ENCODE measurements at regions not wholly inside any gene's neighbourhood (a gene's known extent, or its start where the extent isn't known, plus 50 kb on each side); places are given as distances from the start of the nearest gene placed in this dataset.
A peak's percentile ranks its signal among the peaks of the same experiment; 100 is the strongest.

DNA sequence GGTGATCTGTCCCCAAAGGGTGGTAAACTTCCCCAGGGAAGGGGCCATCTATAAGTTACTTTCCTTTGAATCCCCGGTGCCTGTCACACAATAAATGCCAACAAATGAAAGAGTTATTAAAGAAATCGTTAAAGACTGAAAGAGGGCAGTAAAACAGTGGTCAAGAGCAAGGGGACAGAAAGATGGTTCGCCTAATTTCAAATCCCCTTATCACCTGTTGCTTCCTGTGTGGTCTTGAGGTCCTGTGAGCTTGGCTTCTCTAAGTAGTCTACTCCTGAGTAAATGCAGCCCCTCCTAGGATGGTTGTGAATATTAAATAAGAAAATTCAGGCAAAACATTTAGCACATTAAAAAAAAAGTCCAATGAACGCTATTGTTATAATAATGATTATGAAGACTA, 225.7 kb upstream of the ADAMTS9 start:
- no peaks in the 10 kb centered on the region for H3K4me1 Mint-ChIP-seq
- H3K36me3 ChIP-seq (ENCODE audit: insufficient read depth, low read length), result no peaks in the 10 kb centered on the region
- no peaks in the 10 kb centered on the region for H3K9me3 ChIP-seq (ENCODE audit: control insufficient read depth in 1 of 2, low read length in 2 of 2)
- H3K27me3 Mint-ChIP-seq, result no peaks in the 10 kb centered on the region
- H3K36me3 Mint-ChIP-seq, result no peaks in the 10 kb centered on the region
- H3K27ac Mint-ChIP-seq, result no peak overlapping the region
- no peak for DNase-seq
- no peaks in the 10 kb centered on the region for H3K27me3 ChIP-seq (ENCODE audit: insufficient read depth, low read length)
- H3K4me1 ChIP-seq (ENCODE audit: insufficient read depth, low read length), result no peaks in the 10 kb centered on the region
- peaks cover 2 to 9% (median 5%) of the 10 kb centered on the region in 8 donors for H3K9me3 Mint-ChIP-seq
- ChIA-PET POLR2A (ENCODE audit: partially characterized antibody) (no interaction called here), CTCF (ENCODE audit: partially characterized antibody) (no interaction called here)
- no peak overlapping the region for H3K4me3 Mint-ChIP-seq
- H3K4me3 ChIP-seq (ENCODE audit: low read length in 2 of 2), result no peak overlapping the region
- H3K27ac ChIP-seq (ENCODE audit: low read depth, low read length), result no peak overlapping the region
- intact Hi-C loops (cut with micrococcal nuclease), result no loop called here

DNA sequence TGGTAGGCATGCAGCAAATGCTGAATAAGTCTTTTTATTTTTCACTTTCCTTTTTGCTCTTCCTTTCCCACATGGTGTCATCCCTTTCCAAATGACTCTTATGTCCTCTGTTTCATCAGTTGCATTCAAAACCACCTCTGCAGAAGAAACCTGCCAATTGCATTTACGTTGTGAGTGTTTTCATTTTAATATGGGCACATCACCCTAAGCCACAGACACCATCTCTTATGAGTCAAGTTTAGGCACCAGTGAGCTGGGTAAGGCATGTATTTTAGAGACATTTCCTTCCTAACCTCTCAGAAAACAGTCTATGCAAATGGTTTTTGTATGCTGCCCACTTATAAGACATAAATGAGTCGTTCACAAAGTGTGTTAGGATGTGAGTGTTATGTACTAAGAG, 223.3 kb upstream of the ADAMTS9 start:
- no peaks in the 10 kb centered on the region for H3K4me1 ChIP-seq (ENCODE audit: insufficient read depth, low read length)
- H3K4me3 ChIP-seq (ENCODE audit: low read length in 2 of 2), result no peak overlapping the region
- CTCF ChIA-PET (ENCODE audit: partially characterized antibody), result no interaction called here
- H3K27ac ChIP-seq (ENCODE audit: low read depth, low read length), result no peak overlapping the region
- DNase-seq, result no peak
- no peaks in the 10 kb centered on the region for H3K27me3 ChIP-seq (ENCODE audit: insufficient read depth, low read length)
- no peaks in the 10 kb centered on the region for H3K9me3 ChIP-seq (ENCODE audit: control insufficient read depth in 1 of 2, low read length in 2 of 2)
- H3K36me3 ChIP-seq (ENCODE audit: insufficient read depth, low read length), result no peaks in the 10 kb centered on the region
- Mint-ChIP-seq H3K9me3 (peaks cover 2 to 16% (median 7%) of the 10 kb centered on the region in 8 donors), H3K36me3 (no peaks in the 10 kb centered on the region), H3K27ac (no peak overlapping the region), H3K27me3 (no peaks in the 10 kb centered on the region), H3K4me3 (no peak overlapping the region), H3K4me1 (no peaks in the 10 kb centered on the region)
- intact Hi-C loops (cut with micrococcal nuclease), result no loop called here
- POLR2A ChIA-PET (ENCODE audit: partially characterized antibody), result no interaction called here

DNA sequence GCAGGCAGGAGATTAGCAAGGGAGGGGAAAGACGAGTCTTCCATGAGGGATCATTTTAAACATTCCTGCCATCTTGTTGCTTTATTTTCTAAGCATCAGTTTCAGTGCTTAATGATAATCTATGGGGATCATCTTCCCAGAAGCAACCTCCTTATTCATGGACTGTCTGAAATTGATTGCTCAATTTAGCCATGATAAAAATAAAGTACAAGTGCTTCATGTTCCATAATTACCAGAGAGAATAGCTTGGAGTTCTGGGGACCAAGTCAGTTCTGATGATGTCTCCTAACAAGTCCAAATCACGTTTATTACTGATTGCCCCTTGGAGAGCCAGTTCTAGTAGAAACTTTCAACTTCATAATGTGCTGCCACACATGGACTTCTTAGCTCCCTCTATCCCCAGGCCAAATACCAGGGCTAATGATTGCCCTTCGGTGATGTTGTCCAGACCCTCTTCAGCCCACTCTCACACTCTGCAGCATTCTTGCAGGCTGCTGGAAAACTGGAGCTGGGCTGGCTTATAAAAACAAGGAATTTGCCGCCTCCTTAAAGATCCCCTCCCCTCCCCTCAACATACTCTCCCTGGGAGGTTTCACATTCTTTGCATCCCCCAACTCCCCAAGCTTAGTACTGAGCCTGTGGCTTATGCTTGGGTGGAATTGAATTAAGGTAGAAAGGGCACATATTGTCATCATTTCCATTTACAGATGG, 222.1 kb upstream of the ADAMTS9 start:
- DNase-seq, result no peak
- H3K9me3 ChIP-seq (ENCODE audit: control insufficient read depth in 1 of 2, low read length in 2 of 2), result no peaks in the 10 kb centered on the region
- no peaks in the 10 kb centered on the region for H3K36me3 Mint-ChIP-seq
- intact Hi-C loops (cut with micrococcal nuclease), result no loop called here
- CTCF ChIA-PET (ENCODE audit: partially characterized antibody), result no interaction called here
- no peak overlapping the region for H3K4me3 ChIP-seq (ENCODE audit: low read length in 2 of 2)
- H3K4me1 ChIP-seq (ENCODE audit: insufficient read depth, low read length), result no peaks in the 10 kb centered on the region
- no peaks in the 10 kb centered on the region for H3K27me3 ChIP-seq (ENCODE audit: insufficient read depth, low read length)
- H3K27ac ChIP-seq (ENCODE audit: low read depth, low read length), result no peak overlapping the region
- POLR2A ChIA-PET (ENCODE audit: partially characterized antibody), result no interaction called here
- H3K27me3 Mint-ChIP-seq, result no peaks in the 10 kb centered on the region
- H3K9me3 Mint-ChIP-seq, result peaks cover 2 to 17% (median 7%) of the 10 kb centered on the region in 8 donors
- H3K4me3 Mint-ChIP-seq, result no peak overlapping the region
- H3K36me3 ChIP-seq (ENCODE audit: insufficient read depth, low read length), result no peaks in the 10 kb centered on the region
- H3K4me1 Mint-ChIP-seq, result no peaks in the 10 kb centered on the region
- no peak overlapping the region for H3K27ac Mint-ChIP-seq

DNA sequence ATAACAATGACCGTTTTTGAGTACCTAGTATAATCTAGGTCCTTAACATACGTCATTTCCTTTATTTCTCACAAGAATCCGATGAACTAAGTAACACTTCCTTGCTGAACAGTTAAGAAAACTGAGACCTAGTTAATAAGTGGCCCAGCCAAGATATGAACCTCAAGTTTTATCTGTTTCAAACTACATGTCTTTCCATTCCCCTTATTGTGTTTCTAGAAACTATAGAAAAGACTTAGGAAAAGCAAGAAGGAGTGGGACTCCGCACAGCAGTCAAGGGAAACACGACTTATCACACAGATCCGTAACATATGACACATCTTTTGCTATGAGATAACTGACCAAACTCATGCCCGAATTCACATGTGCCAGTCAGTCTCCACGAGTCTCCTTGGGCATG, 221.2 kb upstream of the ADAMTS9 start:
- ChIA-PET CTCF (ENCODE audit: partially characterized antibody) (no interaction called here), POLR2A (ENCODE audit: partially characterized antibody) (no interaction called here)
- no peak for DNase-seq
- no peaks in the 10 kb centered on the region for H3K4me1 ChIP-seq (ENCODE audit: insufficient read depth, low read length)
- no peak overlapping the region for H3K27ac ChIP-seq (ENCODE audit: low read depth, low read length)
- H3K27me3 Mint-ChIP-seq, result no peaks in the 10 kb centered on the region
- no peaks in the 10 kb centered on the region for H3K27me3 ChIP-seq (ENCODE audit: insufficient read depth, low read length)
- intact Hi-C loops (cut with micrococcal nuclease), result no loop called here
- no peaks in the 10 kb centered on the region for H3K9me3 ChIP-seq (ENCODE audit: control insufficient read depth in 1 of 2, low read length in 2 of 2)
- H3K36me3 ChIP-seq (ENCODE audit: insufficient read depth, low read length), result no peaks in the 10 kb centered on the region
- H3K36me3 Mint-ChIP-seq, result no peaks in the 10 kb centered on the region
- H3K4me1 Mint-ChIP-seq, result no peaks in the 10 kb centered on the region
- H3K4me3 ChIP-seq (ENCODE audit: low read length in 2 of 2), result no peak overlapping the region
- H3K4me3 Mint-ChIP-seq, result no peak overlapping the region
- peaks cover 2 to 14% (median 5%) of the 10 kb centered on the region in 8 donors for H3K9me3 Mint-ChIP-seq
- no peak overlapping the region for H3K27ac Mint-ChIP-seq

DNA sequence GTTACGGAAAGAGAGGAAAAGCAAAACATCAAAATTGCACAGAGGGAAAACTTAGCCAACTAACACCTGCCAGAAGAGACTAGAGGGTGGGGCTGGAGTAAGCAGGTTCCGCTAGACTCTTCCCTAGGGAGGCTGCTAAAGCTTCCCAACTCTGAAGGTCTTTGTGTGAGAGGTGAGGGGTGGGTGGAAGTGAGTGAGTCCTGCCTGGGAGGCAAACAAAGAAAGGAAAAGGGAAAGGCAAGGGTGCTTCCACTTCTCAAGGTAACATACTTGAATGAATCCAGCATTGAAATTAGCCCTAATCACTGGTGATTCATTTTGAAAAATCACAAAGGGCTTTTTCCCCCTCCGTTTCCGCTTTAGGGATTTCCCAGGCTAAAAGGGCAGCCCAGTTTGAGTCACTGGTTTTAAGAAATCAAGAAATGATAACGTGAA, 220.5 kb upstream of the ADAMTS9 start:
- H3K4me1 Mint-ChIP-seq, result no peaks in the 10 kb centered on the region
- Histone ChIP-seq H3K36me3 (ENCODE audit: insufficient read depth, low read length) (no peaks in the 10 kb centered on the region), H3K9me3 (ENCODE audit: control insufficient read depth in 1 of 2, low read length in 2 of 2) (no peaks in the 10 kb centered on the region), H3K4me3 (ENCODE audit: low read length in 2 of 2) (no peak overlapping the region), H3K27ac (ENCODE audit: low read depth, low read length) (no peak overlapping the region), H3K27me3 (ENCODE audit: insufficient read depth, low read length) (no peaks in the 10 kb centered on the region), H3K4me1 (ENCODE audit: insufficient read depth, low read length) (no peaks in the 10 kb centered on the region)
- CTCF ChIA-PET (ENCODE audit: partially characterized antibody), result no interaction called here
- H3K4me3 Mint-ChIP-seq, result no peak overlapping the region
- no peaks in the 10 kb centered on the region for H3K27me3 Mint-ChIP-seq
- DNase-seq, result no peak
- H3K9me3 Mint-ChIP-seq, result peaks cover 2 to 14% (median 5%) of the 10 kb centered on the region in 8 donors
- intact Hi-C loops (cut with micrococcal nuclease), result no loop called here
- no peaks in the 10 kb centered on the region for H3K36me3 Mint-ChIP-seq
- peak overlapping the region in 1 of 7 donors; percentile 14 for H3K27ac Mint-ChIP-seq
- POLR2A ChIA-PET (ENCODE audit: partially characterized antibody), result no interaction called here

DNA sequence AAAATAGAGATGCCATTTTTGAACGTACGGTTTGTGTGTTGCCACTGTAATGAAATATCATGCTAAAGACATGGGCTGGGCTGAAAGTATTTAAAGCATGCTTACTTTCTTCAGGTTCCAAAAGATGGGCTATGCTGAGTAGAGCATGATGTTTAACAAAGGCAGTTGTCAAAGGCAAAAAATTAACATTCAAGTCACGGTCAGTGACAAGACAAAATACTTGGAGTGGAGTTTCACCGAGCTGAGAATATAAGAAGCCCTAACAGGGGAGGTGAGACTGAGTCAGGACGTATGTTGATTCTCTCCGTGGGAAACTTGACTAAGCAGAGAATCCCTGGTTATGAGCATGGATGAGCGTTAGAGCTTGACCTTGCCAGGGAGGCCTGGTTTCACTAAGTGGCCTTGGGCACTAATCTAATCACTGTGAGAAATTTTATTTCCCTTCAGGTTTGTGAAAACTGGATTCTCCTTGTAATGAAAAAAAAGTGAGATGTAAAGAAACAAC, 218.2 kb upstream of the ADAMTS9 start:
- POLR2A ChIA-PET (ENCODE audit: partially characterized antibody), result no interaction called here
- Mint-ChIP-seq H3K4me3 (no peak overlapping the region), H3K36me3 (no peaks in the 10 kb centered on the region), H3K27me3 (no peaks in the 10 kb centered on the region), H3K9me3 (peaks cover 0 to 14% (median 4%) of the 10 kb centered on the region in 8 donors), H3K4me1 (no peaks in the 10 kb centered on the region), H3K27ac (no peak overlapping the region)
- no peaks in the 10 kb centered on the region for H3K9me3 ChIP-seq (ENCODE audit: control insufficient read depth in 1 of 2, low read length in 2 of 2)
- intact Hi-C loops (cut with micrococcal nuclease), result no loop called here
- H3K27ac ChIP-seq (ENCODE audit: low read depth, low read length), result no peak overlapping the region
- H3K4me1 ChIP-seq (ENCODE audit: insufficient read depth, low read length), result no peaks in the 10 kb centered on the region
- CTCF ChIA-PET (ENCODE audit: partially characterized antibody), result no interaction called here
- H3K4me3 ChIP-seq (ENCODE audit: low read length in 2 of 2), result no peak overlapping the region
- H3K27me3 ChIP-seq (ENCODE audit: insufficient read depth, low read length), result no peaks in the 10 kb centered on the region
- H3K36me3 ChIP-seq (ENCODE audit: insufficient read depth, low read length), result no peaks in the 10 kb centered on the region
- DNase-seq, result no peak

DNA sequence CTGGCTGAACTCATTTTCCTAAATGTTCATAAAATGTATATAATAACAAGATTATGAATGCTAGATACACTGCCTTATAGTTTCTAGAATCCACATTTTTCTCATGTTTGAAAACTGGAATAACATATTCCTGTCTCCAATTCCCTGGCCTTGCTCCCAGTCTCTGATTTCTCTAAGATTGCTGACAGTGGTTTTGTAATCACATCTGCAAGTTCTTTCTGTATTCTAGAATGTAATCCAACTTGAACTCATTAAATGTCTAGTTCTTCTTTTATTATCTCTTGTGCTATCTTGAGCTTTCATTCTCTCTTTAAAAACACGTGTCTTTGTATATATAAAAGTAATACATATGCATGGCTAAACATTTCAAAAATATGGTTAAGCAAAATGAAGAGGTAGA, 215.2 kb upstream of the ADAMTS9 start:
- Histone ChIP-seq H3K27ac (ENCODE audit: low read depth, low read length) (no peak overlapping the region), H3K27me3 (ENCODE audit: insufficient read depth, low read length) (no peaks in the 10 kb centered on the region), H3K4me1 (ENCODE audit: insufficient read depth, low read length) (no peaks in the 10 kb centered on the region), H3K9me3 (ENCODE audit: control insufficient read depth in 1 of 2, low read length in 2 of 2) (no peaks in the 10 kb centered on the region), H3K4me3 (ENCODE audit: low read length in 2 of 2) (no peak overlapping the region), H3K36me3 (ENCODE audit: insufficient read depth, low read length) (no peaks in the 10 kb centered on the region)
- Mint-ChIP-seq H3K4me3 (no peak overlapping the region), H3K9me3 (peaks cover 0 to 9% (median under 1%) of the 10 kb centered on the region in 8 donors), H3K4me1 (no peaks in the 10 kb centered on the region), H3K27me3 (no peaks in the 10 kb centered on the region), H3K36me3 (no peaks in the 10 kb centered on the region), H3K27ac (no peak overlapping the region)
- ChIA-PET CTCF (ENCODE audit: partially characterized antibody) (no interaction called here), POLR2A (ENCODE audit: partially characterized antibody) (no interaction called here)
- no peak for DNase-seq
- intact Hi-C loops (cut with micrococcal nuclease), result no loop called here

All from CD4-positive, alpha-beta memory T cell (primary cell).